SHP77 (cell line): ENCODE measurements at regions not wholly inside any gene's neighbourhood (a gene's known extent, or its start where the extent isn't known, plus 50 kb on each side); places are given as distances from the start of the nearest gene placed in this dataset.
"Not testable (repeated sequence)": the region's sequence is repeated elsewhere in the genome, so short reads cannot be mapped to it uniquely, and the experiment has no call there.

Experiments
- DNase-seq, 2 experiments: peaks; one replicate each; lab custom pipeline; 2025; lab: John Stamatoyannopoulos, UW

GRCh38 chr3:99586701-99587100 lies 51.7 kb upstream of the COL8A1 start:
- no peak for DNase-seq

- DNase-seq: no peak
Observed at GRCh38 chr3:99579965-99580364, 58.4 kb upstream of the COL8A1 start.

GRCh38 chr3:99579246-99579645 lies 59.1 kb upstream of the COL8A1 start:
- no peak for DNase-seq

- no peak for DNase-seq
Observed at GRCh38 chr3:99578339-99578970, 59.9 kb upstream of the COL8A1 start.

GRCh38 chr3:99576904-99577559 lies 61.4 kb upstream of the COL8A1 start:
- DNase-seq: no peak

- DNase-seq: no peak
Observed at GRCh38 chr3:99575683-99576082, 62.7 kb upstream of the COL8A1 start.

- no peak for DNase-seq
Observed at GRCh38 chr3:99570061-99570460, 68.3 kb upstream of the COL8A1 start.

GRCh38 chr3:99568663-99569335 lies 69.6 kb upstream of the COL8A1 start:
- no peak for DNase-seq

- DNase-seq: no peak
Observed at GRCh38 chr3:99565331-99565730, 73.1 kb upstream of the COL8A1 start.

- no peak for DNase-seq
Observed at GRCh38 chr3:99562990-99563607, 75.3 kb upstream of the COL8A1 start.

- no peak for DNase-seq
Observed at GRCh38 chr3:99562138-99562537, 76.3 kb upstream of the COL8A1 start.

- no peak for DNase-seq
Observed at GRCh38 chr3:99561056-99561455, 77.3 kb upstream of the COL8A1 start.

GRCh38 chr3:99559196-99559595 lies 79.2 kb upstream of the COL8A1 start:
- no peak for DNase-seq

- DNase-seq: not testable (repeated sequence)
Observed at GRCh38 chr3:99555885-99556284, 82.5 kb upstream of the COL8A1 start.

GRCh38 chr3:99551520-99551919 lies 86.9 kb upstream of the COL8A1 start:
- DNase-seq: no peak

GRCh38 chr3:99549957-99550603 lies 88.3 kb upstream of the COL8A1 start:
- no peak for DNase-seq

- DNase-seq: no peak
Observed at GRCh38 chr3:99549220-99549619, 89.2 kb upstream of the COL8A1 start.

GRCh38 chr3:99548674-99549073 lies 89.7 kb upstream of the COL8A1 start:
- DNase-seq: no peak

- no peak for DNase-seq
Observed at GRCh38 chr3:99545941-99546580, 92.3 kb upstream of the COL8A1 start.

GRCh38 chr3:99544786-99545281 lies 93.6 kb upstream of the COL8A1 start:
- DNase-seq: no peak

- no peak for DNase-seq
Observed at GRCh38 chr3:99543796-99544195, 94.6 kb upstream of the COL8A1 start.
